ENCODE measurements at regions not wholly inside any gene's neighbourhood (a gene's known extent, or its start where the extent isn't known, plus 50 kb on each side); places are given as distances from the start of the nearest gene placed in this dataset.

- no peak overlapping the region for H3K9ac ChIP-seq (ENCODE audit: low read depth, low read length)
- no peak overlapping the region for H3K27ac ChIP-seq (ENCODE audit: low read depth, low read length)
- WGBS = 100% methylated on average over 1 of the region's 1 CpG
- H3K4me1 ChIP-seq (ENCODE audit: insufficient read depth, low read length) = no peaks in the 10 kb centered on the region
- peaks cover 13% of the 10 kb centered on the region for H3K9me3 ChIP-seq (ENCODE audit: insufficient read depth, low read depth, low read length)
- no peaks in the 10 kb centered on the region for H3K27me3 ChIP-seq (ENCODE audit: insufficient read depth, low read length)
- no peak overlapping the region for H3K4me3 ChIP-seq (ENCODE audit: low read length)
- H3K36me3 ChIP-seq (ENCODE audit: insufficient read depth, low read length) = no peaks in the 10 kb centered on the region
These were observed 240.1 kb downstream of the ACKR3 start for GRCh38 chr2:236809716-236810115.

GRCh38 chr2:236811062-236811656 lies 241.5 kb downstream of the ACKR3 start:
- Histone ChIP-seq H3K4me3 (ENCODE audit: low read length) (no peak overlapping the region), H3K9me3 (ENCODE audit: insufficient read depth, low read depth, low read length) (peaks cover 13% of the 10 kb centered on the region), H3K27ac (ENCODE audit: low read depth, low read length) (no peak overlapping the region), H3K36me3 (ENCODE audit: insufficient read depth, low read length) (no peaks in the 10 kb centered on the region), H3K4me1 (ENCODE audit: insufficient read depth, low read length) (no peaks in the 10 kb centered on the region), H3K27me3 (ENCODE audit: insufficient read depth, low read length) (no peaks in the 10 kb centered on the region), H3K9ac (ENCODE audit: low read depth, low read length) (no peak overlapping the region)
- WGBS = 92% methylated on average over 4 of the region's 4 CpGs

GRCh38 chr2:236813766-236814165 lies 244.1 kb downstream of the ACKR3 start:
- Histone ChIP-seq H3K9me3 (ENCODE audit: insufficient read depth, low read depth, low read length) (peaks cover 13% of the 10 kb centered on the region), H3K4me3 (ENCODE audit: low read length) (no peak overlapping the region), H3K27me3 (ENCODE audit: insufficient read depth, low read length) (no peaks in the 10 kb centered on the region), H3K4me1 (ENCODE audit: insufficient read depth, low read length) (no peaks in the 10 kb centered on the region), H3K27ac (ENCODE audit: low read depth, low read length) (no peak overlapping the region), H3K36me3 (ENCODE audit: insufficient read depth, low read length) (no peaks in the 10 kb centered on the region), H3K9ac (ENCODE audit: low read depth, low read length) (no peak overlapping the region)
- 80% methylated on average over 4 of the region's 4 CpGs for WGBS

GRCh38 chr2:236814593-236814992 lies 245.0 kb downstream of the ACKR3 start:
- H3K9ac ChIP-seq (ENCODE audit: low read depth, low read length) = no peak overlapping the region
- no peaks in the 10 kb centered on the region for H3K27me3 ChIP-seq (ENCODE audit: insufficient read depth, low read length)
- no peaks in the 10 kb centered on the region for H3K4me1 ChIP-seq (ENCODE audit: insufficient read depth, low read length)
- H3K9me3 ChIP-seq (ENCODE audit: insufficient read depth, low read depth, low read length) = peaks cover 8% of the 10 kb centered on the region
- no peak overlapping the region for H3K4me3 ChIP-seq (ENCODE audit: low read length)
- 95% methylated on average over 4 of the region's 4 CpGs for WGBS
- H3K27ac ChIP-seq (ENCODE audit: low read depth, low read length) = no peak overlapping the region
- H3K36me3 ChIP-seq (ENCODE audit: insufficient read depth, low read length) = no peaks in the 10 kb centered on the region

- Histone ChIP-seq H3K4me1 (ENCODE audit: insufficient read depth, low read length) (no peaks in the 10 kb centered on the region), H3K9ac (ENCODE audit: low read depth, low read length) (no peak overlapping the region), H3K27me3 (ENCODE audit: insufficient read depth, low read length) (no peaks in the 10 kb centered on the region), H3K27ac (ENCODE audit: low read depth, low read length) (no peak overlapping the region), H3K36me3 (ENCODE audit: insufficient read depth, low read length) (no peaks in the 10 kb centered on the region), H3K4me3 (ENCODE audit: low read length) (no peak overlapping the region), H3K9me3 (ENCODE audit: insufficient read depth, low read depth, low read length) (no peaks in the 10 kb centered on the region)
- 93% methylated on average over 8 of the region's 8 CpGs for WGBS
These were observed 246.1 kb downstream of the ACKR3 start for GRCh38 chr2:236815746-236816145.

- Histone ChIP-seq H3K9ac (ENCODE audit: low read depth, low read length) (no peak overlapping the region), H3K9me3 (ENCODE audit: insufficient read depth, low read depth, low read length) (no peaks in the 10 kb centered on the region), H3K27ac (ENCODE audit: low read depth, low read length) (no peak overlapping the region), H3K4me1 (ENCODE audit: insufficient read depth, low read length) (no peaks in the 10 kb centered on the region), H3K36me3 (ENCODE audit: insufficient read depth, low read length) (no peaks in the 10 kb centered on the region), H3K27me3 (ENCODE audit: insufficient read depth, low read length) (no peaks in the 10 kb centered on the region), H3K4me3 (ENCODE audit: low read length) (no peak overlapping the region)
- 94% methylated on average over 24 of the region's 24 CpGs for WGBS
These were observed 246.9 kb downstream of the ACKR3 start for GRCh38 chr2:236816197-236817170.

- Histone ChIP-seq H3K27me3 (ENCODE audit: insufficient read depth, low read length) (no peaks in the 10 kb centered on the region), H3K27ac (ENCODE audit: low read depth, low read length) (no peak overlapping the region), H3K4me1 (ENCODE audit: insufficient read depth, low read length) (peaks cover 5% of the 10 kb centered on the region), H3K4me3 (ENCODE audit: low read length) (no peak overlapping the region), H3K36me3 (ENCODE audit: insufficient read depth, low read length) (no peaks in the 10 kb centered on the region), H3K9ac (ENCODE audit: low read depth, low read length) (no peak overlapping the region), H3K9me3 (ENCODE audit: insufficient read depth, low read depth, low read length) (0 out of 2 replicates have a peak, but pooled peaks cover 2% of the 10 kb centered on the region)
- WGBS = 86% methylated on average over 15 of the region's 15 CpGs
These were observed 248.8 kb downstream of the ACKR3 start for GRCh38 chr2:236818281-236819045.

GRCh38 chr2:236819275-236820002 lies 249.8 kb downstream of the ACKR3 start:
- Histone ChIP-seq H3K9me3 (ENCODE audit: insufficient read depth, low read depth, low read length) (0 out of 2 replicates have a peak, but pooled peaks cover 2% of the 10 kb centered on the region), H3K27ac (ENCODE audit: low read depth, low read length) (no peak overlapping the region), H3K36me3 (ENCODE audit: insufficient read depth, low read length) (no peaks in the 10 kb centered on the region), H3K27me3 (ENCODE audit: insufficient read depth, low read length) (no peaks in the 10 kb centered on the region), H3K4me1 (ENCODE audit: insufficient read depth, low read length) (peaks cover 12% of the 10 kb centered on the region), H3K4me3 (ENCODE audit: low read length) (no peak overlapping the region), H3K9ac (ENCODE audit: low read depth, low read length) (no peak overlapping the region)
- 96% methylated on average over 19 of the region's 19 CpGs for WGBS

GRCh38 chr2:236820763-236821344 lies 251.2 kb downstream of the ACKR3 start:
- Histone ChIP-seq H3K9me3 (ENCODE audit: insufficient read depth, low read depth, low read length) (0 out of 2 replicates have a peak, but pooled peaks cover 2% of the 10 kb centered on the region), H3K36me3 (ENCODE audit: insufficient read depth, low read length) (no peaks in the 10 kb centered on the region), H3K9ac (ENCODE audit: low read depth, low read length) (no peak overlapping the region), H3K4me1 (ENCODE audit: insufficient read depth, low read length) (peaks cover 26% of the 10 kb centered on the region), H3K27ac (ENCODE audit: low read depth, low read length) (no peak overlapping the region), H3K27me3 (ENCODE audit: insufficient read depth, low read length) (no peaks in the 10 kb centered on the region), H3K4me3 (ENCODE audit: low read length) (no peak overlapping the region)
- WGBS = 93% methylated on average over 10 of the region's 10 CpGs

- Histone ChIP-seq H3K27ac (ENCODE audit: low read depth, low read length) (peak overlapping the region; percentile 26; the same call in 1 of the 2 replicates), H3K9ac (ENCODE audit: low read depth, low read length) (no peak overlapping the region), H3K4me3 (ENCODE audit: low read length) (no peak overlapping the region), H3K4me1 (ENCODE audit: insufficient read depth, low read length) (peaks cover 37% of the 10 kb centered on the region), H3K27me3 (ENCODE audit: insufficient read depth, low read length) (no peaks in the 10 kb centered on the region), H3K9me3 (ENCODE audit: insufficient read depth, low read depth, low read length) (0 out of 2 replicates have a peak, but pooled peaks cover 2% of the 10 kb centered on the region), H3K36me3 (ENCODE audit: insufficient read depth, low read length) (no peaks in the 10 kb centered on the region)
- 82% methylated on average over 16 of the region's 16 CpGs for WGBS
These were observed 253.5 kb downstream of the ACKR3 start for GRCh38 chr2:236823041-236823629.

Data from HUES64 (cell line).